ENCODE measurements at regions not wholly inside any gene's neighbourhood (a gene's known extent, or its start where the extent isn't known, plus 50 kb on each side); places are given as distances from the start of the nearest gene placed in this dataset.

DNA sequence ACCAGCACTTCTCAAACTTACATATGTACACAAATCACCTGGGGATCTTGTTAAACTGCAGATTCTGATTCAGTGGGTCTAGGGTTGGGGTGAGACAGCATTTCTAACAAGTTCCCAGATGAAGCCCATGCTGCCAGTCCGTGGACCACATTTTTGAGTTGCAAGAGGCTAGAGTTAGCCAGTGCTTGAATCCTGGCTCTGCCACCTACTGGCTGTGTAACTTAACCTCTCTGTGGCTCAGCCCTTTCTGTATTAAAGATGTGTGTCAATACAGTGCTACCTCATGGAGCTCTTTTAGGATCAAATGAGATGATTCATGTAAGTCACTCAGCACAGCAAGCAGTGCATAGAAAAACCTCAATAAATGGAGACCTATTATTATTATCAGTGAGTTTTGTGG, 90.2 kb upstream of the ISX start:
- no peak overlapping the region for H3K9ac ChIP-seq
- no peaks in the 10 kb centered on the region for H3K27me3 ChIP-seq (replicated peaks; ENCODE audit: insufficient read depth)
- TF ChIP-seq EZH2 (IDR thresholded peaks at IDR 0.05; ENCODE audit: insufficient read depth, poor library complexity, severe bottlenecking) = no peak
- no peak for TF ChIP-seq EZH2phosphoT487 (IDR thresholded peaks at IDR 0.05; ENCODE audit: insufficient read depth, low read depth)
- H3F3A ChIP-seq (ENCODE audit: insufficient read depth) = no peaks in the 10 kb centered on the region
- no peak overlapping the region for H3K4me3 ChIP-seq
- H3K27ac ChIP-seq = no peak overlapping the region
- in situ Hi-C loops (cut with MboI) = no loop called here
- 0 to 5% methylated on average over 1 of the region's 1 CpG for WGBS, 2 experiments (ENCODE audit: low coverage in 1 of 2, low lambda C conversion rate in 2 of 2, missing lambda C conversion rate in 2 of 2)
- no peaks in the 10 kb centered on the region for H3K9me2 ChIP-seq (ENCODE audit: insufficient read depth)
- no peak overlapping the region for H2AFZ ChIP-seq
- no peaks in the 10 kb centered on the region for H4K20me1 ChIP-seq (ENCODE audit: insufficient read depth)
- H3K4me1 ChIP-seq (ENCODE audit: insufficient read depth) = no peaks in the 10 kb centered on the region
- no peaks in the 10 kb centered on the region for H3K36me3 ChIP-seq (ENCODE audit: low read depth)
- no peaks in the 10 kb centered on the region for H3K9me3 ChIP-seq (ENCODE audit: low read depth)
- no peak overlapping the region for H3K4me2 ChIP-seq (ENCODE audit: unreplicated experiment)
- DNase-seq = no peak
- H3K79me2 ChIP-seq (ENCODE audit: insufficient read depth) = no peaks in the 10 kb centered on the region

DNA sequence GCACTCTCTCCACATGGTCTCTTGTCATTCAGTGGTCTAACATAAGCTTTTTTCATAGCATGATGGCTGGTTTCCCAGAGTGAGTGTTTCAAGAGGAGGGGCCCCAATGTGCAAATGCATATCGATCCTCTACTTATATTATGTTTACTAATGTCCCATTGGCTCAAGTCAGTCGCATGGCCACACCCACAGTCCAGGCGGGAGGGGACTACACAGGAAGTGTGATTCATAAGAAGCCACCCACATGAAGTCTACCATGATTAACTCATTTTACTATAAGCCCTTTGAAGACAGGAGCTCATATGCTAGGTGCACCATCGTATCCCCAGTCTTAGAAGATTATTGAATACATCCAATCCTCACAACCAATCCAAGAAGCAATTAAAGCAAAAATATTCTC, 89.5 kb upstream of the ISX start:
- Histone ChIP-seq H3K9me2 (ENCODE audit: insufficient read depth) (no peaks in the 10 kb centered on the region), H3F3A (ENCODE audit: insufficient read depth) (no peaks in the 10 kb centered on the region), H3K79me2 (ENCODE audit: insufficient read depth) (no peaks in the 10 kb centered on the region), H3K9ac (no peak overlapping the region), H3K27ac (no peak overlapping the region), H3K9me3 (ENCODE audit: low read depth) (no peaks in the 10 kb centered on the region), H3K4me3 (no peak overlapping the region), H3K36me3 (ENCODE audit: low read depth) (no peaks in the 10 kb centered on the region), H3K4me2 (ENCODE audit: unreplicated experiment) (no peak overlapping the region), H3K27me3 (replicated peaks; ENCODE audit: insufficient read depth) (no peaks in the 10 kb centered on the region), H3K4me1 (ENCODE audit: insufficient read depth) (no peaks in the 10 kb centered on the region), H2AFZ (no peak overlapping the region), H4K20me1 (ENCODE audit: insufficient read depth) (no peaks in the 10 kb centered on the region)
- DNase-seq = no peak
- TF ChIP-seq EZH2phosphoT487 (IDR thresholded peaks at IDR 0.05; ENCODE audit: insufficient read depth, low read depth) (no peak), EZH2 (IDR thresholded peaks at IDR 0.05; ENCODE audit: insufficient read depth, poor library complexity, severe bottlenecking) (no peak)
- in situ Hi-C loops (cut with MboI) = no loop called here
- WGBS, 2 experiments (ENCODE audit: low coverage in 1 of 2, low lambda C conversion rate in 2 of 2, missing lambda C conversion rate in 2 of 2) = 36 to 37% methylated on average over 4 of the region's 4 CpGs

DNA sequence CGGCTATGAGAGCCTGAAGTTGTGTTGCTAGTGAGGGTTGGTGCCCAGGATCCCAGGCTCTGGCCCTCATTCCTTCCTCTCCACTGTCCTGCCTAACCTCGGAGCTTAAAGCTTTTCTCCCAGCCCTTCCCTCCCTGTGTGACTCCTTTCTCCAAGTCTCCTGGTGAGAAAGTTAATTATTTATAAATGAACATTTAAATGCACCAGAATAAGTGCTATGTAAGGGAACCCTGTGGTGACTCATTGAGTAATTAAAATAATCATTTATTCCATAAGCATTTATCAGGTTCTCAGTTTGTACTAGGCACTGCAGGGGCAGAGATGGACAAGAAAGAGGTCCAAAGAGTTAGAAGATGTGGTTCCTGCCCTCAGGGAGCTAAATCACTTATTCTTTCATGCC, 89.1 kb upstream of the ISX start:
- in situ Hi-C loops (cut with MboI) = no loop called here
- Histone ChIP-seq H3K27ac (no peak overlapping the region), H3K27me3 (replicated peaks; ENCODE audit: insufficient read depth) (no peaks in the 10 kb centered on the region), H3K9ac (no peak overlapping the region), H3K36me3 (ENCODE audit: low read depth) (no peaks in the 10 kb centered on the region), H3K9me3 (ENCODE audit: low read depth) (no peaks in the 10 kb centered on the region), H3K4me3 (no peak overlapping the region), H2AFZ (no peak overlapping the region), H3K9me2 (ENCODE audit: insufficient read depth) (no peaks in the 10 kb centered on the region), H3F3A (ENCODE audit: insufficient read depth) (no peaks in the 10 kb centered on the region), H4K20me1 (ENCODE audit: insufficient read depth) (no peaks in the 10 kb centered on the region), H3K4me2 (ENCODE audit: unreplicated experiment) (no peak overlapping the region), H3K79me2 (ENCODE audit: insufficient read depth) (no peaks in the 10 kb centered on the region), H3K4me1 (ENCODE audit: insufficient read depth) (no peaks in the 10 kb centered on the region)
- DNase-seq = no peak
- TF ChIP-seq EZH2phosphoT487 (IDR thresholded peaks at IDR 0.05; ENCODE audit: insufficient read depth, low read depth) (no peak), EZH2 (IDR thresholded peaks at IDR 0.05; ENCODE audit: insufficient read depth, poor library complexity, severe bottlenecking) (no peak)
- WGBS, 2 experiments (ENCODE audit: low coverage in 1 of 2, low lambda C conversion rate in 2 of 2, missing lambda C conversion rate in 2 of 2) = 1 to 5% methylated on average over 2 of the region's 2 CpGs

DNA sequence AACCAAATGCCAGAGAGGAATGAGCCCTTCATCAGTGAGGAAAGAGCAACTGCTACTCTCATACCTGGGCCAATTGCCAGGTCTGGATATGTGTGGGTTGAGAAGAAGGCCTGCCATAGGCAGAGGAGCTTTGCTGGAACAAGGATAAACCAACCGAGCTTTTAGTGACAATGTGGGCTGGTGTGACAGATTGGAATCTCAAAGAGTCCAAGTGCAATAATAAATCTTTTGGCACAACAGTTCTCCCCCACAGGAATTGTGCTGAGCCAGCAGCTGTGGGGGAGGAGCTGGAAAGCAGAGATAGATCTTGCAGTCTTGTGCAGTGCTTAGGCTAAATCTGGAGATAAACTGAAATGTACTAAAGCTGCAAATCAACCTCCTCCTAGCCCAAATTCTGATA, 79.4 kb upstream of the ISX start:
- no peaks in the 10 kb centered on the region for H3K4me1 ChIP-seq (ENCODE audit: insufficient read depth)
- H3K9me2 ChIP-seq (ENCODE audit: insufficient read depth) = no peaks in the 10 kb centered on the region
- no peak overlapping the region for H3K27ac ChIP-seq
- in situ Hi-C loops (cut with MboI) = loop anchor here (10.0 kb wide), 1 partner anchor 58 kb away; no protein-coding TSS in a partner anchor
- H3K9me3 ChIP-seq (ENCODE audit: low read depth) = no peaks in the 10 kb centered on the region
- no peak overlapping the region for H2AFZ ChIP-seq
- H4K20me1 ChIP-seq (ENCODE audit: insufficient read depth) = no peaks in the 10 kb centered on the region
- 0% methylated on average over 1 of the region's 1 CpG for WGBS, 2 experiments (ENCODE audit: low coverage in 1 of 2, low lambda C conversion rate in 2 of 2, missing lambda C conversion rate in 2 of 2)
- DNase-seq = no peak
- H3K9ac ChIP-seq = no peak overlapping the region
- H3F3A ChIP-seq (ENCODE audit: insufficient read depth) = no peaks in the 10 kb centered on the region
- TF ChIP-seq EZH2 (IDR thresholded peaks at IDR 0.05; ENCODE audit: insufficient read depth, poor library complexity, severe bottlenecking) = no peak
- no peak for TF ChIP-seq EZH2phosphoT487 (IDR thresholded peaks at IDR 0.05; ENCODE audit: insufficient read depth, low read depth)
- no peaks in the 10 kb centered on the region for H3K27me3 ChIP-seq (replicated peaks; ENCODE audit: insufficient read depth)
- no peak overlapping the region for H3K4me3 ChIP-seq
- no peak overlapping the region for H3K4me2 ChIP-seq (ENCODE audit: unreplicated experiment)
- H3K36me3 ChIP-seq (ENCODE audit: low read depth) = no peaks in the 10 kb centered on the region
- H3K79me2 ChIP-seq (ENCODE audit: insufficient read depth) = no peaks in the 10 kb centered on the region

DNA sequence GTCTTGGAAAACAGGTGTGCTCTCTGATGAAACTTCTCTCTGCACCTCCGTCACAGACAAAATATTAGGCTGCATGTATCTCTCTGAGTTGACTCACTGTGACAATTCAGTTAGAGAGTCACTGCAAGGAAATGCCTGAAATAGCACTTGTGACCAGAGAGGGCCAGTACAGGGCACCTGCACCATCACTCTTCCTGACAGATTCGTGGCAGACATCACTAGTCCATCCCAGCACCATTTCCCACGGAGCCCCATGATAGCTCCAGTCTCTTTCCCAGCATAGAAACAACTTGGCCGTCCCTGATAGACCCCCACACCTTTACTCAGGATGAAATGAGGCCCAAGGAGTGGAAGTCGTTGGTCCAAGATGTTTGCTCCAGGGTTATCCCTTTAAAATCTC, 73.3 kb upstream of the ISX start:
- Histone ChIP-seq H3K9ac (no peak overlapping the region), H3K36me3 (ENCODE audit: low read depth) (no peaks in the 10 kb centered on the region), H3F3A (ENCODE audit: insufficient read depth) (no peaks in the 10 kb centered on the region), H3K4me2 (ENCODE audit: unreplicated experiment) (no peak overlapping the region), H3K79me2 (ENCODE audit: insufficient read depth) (no peaks in the 10 kb centered on the region), H3K27ac (no peak overlapping the region), H4K20me1 (ENCODE audit: insufficient read depth) (no peaks in the 10 kb centered on the region), H3K4me3 (no peak overlapping the region), H3K9me3 (ENCODE audit: low read depth) (no peaks in the 10 kb centered on the region), H3K9me2 (ENCODE audit: insufficient read depth) (no peaks in the 10 kb centered on the region), H2AFZ (no peak overlapping the region), H3K27me3 (replicated peaks; ENCODE audit: insufficient read depth) (no peaks in the 10 kb centered on the region), H3K4me1 (ENCODE audit: insufficient read depth) (no peaks in the 10 kb centered on the region)
- TF ChIP-seq EZH2phosphoT487 (IDR thresholded peaks at IDR 0.05; ENCODE audit: insufficient read depth, low read depth) (no peak), EZH2 (IDR thresholded peaks at IDR 0.05; ENCODE audit: insufficient read depth, poor library complexity, severe bottlenecking) (no peak)
- WGBS, 2 experiments (ENCODE audit: low coverage in 1 of 2, low lambda C conversion rate in 2 of 2, missing lambda C conversion rate in 2 of 2) = 3 to 6% methylated on average over 5 of the region's 5 CpGs
- in situ Hi-C loops (cut with MboI) = no loop called here
- no peak for DNase-seq

Measured in GM23248 (cell line).